C4-2B (cell line): ENCODE measurements at regions not wholly inside any gene's neighbourhood (a gene's known extent, or its start where the extent isn't known, plus 50 kb on each side); places are given as distances from the start of the nearest gene placed in this dataset.

ENCODE experiments used
- H3K27ac ChIP-seq: fragments of 450-650 bp; 2 replicates; pipeline ENCODE4 v1.5.1; 2017
- CTCF ChIP-seq: fragments of 450-650 bp; conservative IDR thresholded peaks from 2 replicates; pipeline ENCODE4 v1.5.1; 2017; ENCODE audit warnings: mild to moderate bottlenecking
- ZFX ChIP-seq: fragments of 450-650 bp; IDR thresholded peaks from 2 replicates; pipeline ENCODE4 v1.6.1; 2017

GRCh38 chr5:163758283-163758711 is 252.9 kb downstream of the MAT2B start:
- no peak overlapping the region for H3K27ac ChIP-seq
- TF ChIP-seq CTCF (no peak), ZFX (no peak)

GRCh38 chr5:163759000-163759704 is 253.7 kb downstream of the MAT2B start:
- H3K27ac ChIP-seq = no peak overlapping the region
- TF ChIP-seq CTCF (no peak), ZFX (no peak)

- no peak overlapping the region for H3K27ac ChIP-seq
- TF ChIP-seq ZFX = no peak
- no peak for TF ChIP-seq CTCF
Observed at GRCh38 chr5:163760498-163760897, 255.1 kb downstream of the MAT2B start.

- TF ChIP-seq CTCF = no peak
- no peak for TF ChIP-seq ZFX
- no peak overlapping the region for H3K27ac ChIP-seq
Observed at GRCh38 chr5:163766936-163767670, 261.7 kb downstream of the MAT2B start.

GRCh38 chr5:163770625-163771024 is 265.2 kb downstream of the MAT2B start:
- no peak for TF ChIP-seq ZFX
- no peak for TF ChIP-seq CTCF
- H3K27ac ChIP-seq = no peak overlapping the region

- no peak for TF ChIP-seq CTCF
- no peak overlapping the region for H3K27ac ChIP-seq
Observed at GRCh38 chr5:163772241-163772640, 266.8 kb downstream of the MAT2B start.

- no peak overlapping the region for H3K27ac ChIP-seq
- TF ChIP-seq ZFX (no peak), CTCF (no peak)
Observed at GRCh38 chr5:163772644-163773043, 267.2 kb downstream of the MAT2B start.
